ENCODE measurements at regions not wholly inside any gene's neighbourhood (a gene's known extent, or its start where the extent isn't known, plus 50 kb on each side); places are given as distances from the start of the nearest gene placed in this dataset.

DNA sequence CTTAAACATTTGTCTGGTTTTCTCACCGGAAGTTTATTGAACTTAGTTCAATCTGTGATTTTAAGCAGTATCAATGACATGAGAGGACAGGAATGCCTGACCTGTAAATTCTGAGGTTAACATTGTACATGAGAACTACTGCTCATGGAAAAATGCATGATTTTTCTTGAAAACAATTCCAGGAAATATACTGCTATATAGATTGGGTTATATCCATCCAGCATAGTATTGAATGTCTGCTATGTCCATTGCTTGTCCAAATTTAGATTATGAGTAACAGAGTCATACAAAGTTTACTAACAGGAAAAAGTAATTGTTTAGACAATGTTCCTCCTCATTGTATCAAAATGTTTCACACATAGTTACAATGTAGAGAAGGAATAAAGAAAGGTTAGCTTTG lies 606.8 kb downstream of the DACH1 start:
- TF ChIP-seq, protein P1, sequence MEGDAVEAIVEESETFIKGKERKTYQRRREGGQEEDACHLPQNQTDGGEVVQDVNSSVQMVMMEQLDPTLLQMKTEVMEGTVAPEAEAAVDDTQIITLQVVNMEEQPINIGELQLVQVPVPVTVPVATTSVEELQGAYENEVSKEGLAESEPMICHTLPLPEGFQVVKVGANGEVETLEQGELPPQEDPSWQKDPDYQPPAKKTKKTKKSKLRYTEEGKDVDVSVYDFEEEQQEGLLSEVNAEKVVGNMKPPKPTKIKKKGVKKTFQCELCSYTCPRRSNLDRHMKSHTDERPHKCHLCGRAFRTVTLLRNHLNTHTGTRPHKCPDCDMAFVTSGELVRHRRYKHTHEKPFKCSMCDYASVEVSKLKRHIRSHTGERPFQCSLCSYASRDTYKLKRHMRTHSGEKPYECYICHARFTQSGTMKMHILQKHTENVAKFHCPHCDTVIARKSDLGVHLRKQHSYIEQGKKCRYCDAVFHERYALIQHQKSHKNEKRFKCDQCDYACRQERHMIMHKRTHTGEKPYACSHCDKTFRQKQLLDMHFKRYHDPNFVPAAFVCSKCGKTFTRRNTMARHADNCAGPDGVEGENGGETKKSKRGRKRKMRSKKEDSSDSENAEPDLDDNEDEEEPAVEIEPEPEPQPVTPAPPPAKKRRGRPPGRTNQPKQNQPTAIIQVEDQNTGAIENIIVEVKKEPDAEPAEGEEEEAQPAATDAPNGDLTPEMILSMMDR (IDR thresholded peaks at IDR 0.05) = no peak
- TF ChIP-seq ZFX (IDR thresholded peaks at IDR 0.05; ENCODE audit: borderline replicate concordance) = no peak
